GM12892 (cell line): ENCODE measurements at regions not wholly inside any gene's neighbourhood (a gene's known extent, or its start where the extent isn't known, plus 50 kb on each side); places are given as distances from the start of the nearest gene placed in this dataset.

Source experiments
- POLR2A ChIP-seq: IDR thresholded peaks from 2 replicates; pipeline ENCODE4 v1.6.1; 2011; ENCODE audit warnings: low read depth, low read length, control low read depth
- TAF1 ChIP-seq: IDR thresholded peaks from 2 replicates; pipeline ENCODE4 v1.6.1; 2011; ENCODE audit warnings: low read depth, mild to moderate bottlenecking, control low read depth, low read length, borderline replicate concordance

DNA sequence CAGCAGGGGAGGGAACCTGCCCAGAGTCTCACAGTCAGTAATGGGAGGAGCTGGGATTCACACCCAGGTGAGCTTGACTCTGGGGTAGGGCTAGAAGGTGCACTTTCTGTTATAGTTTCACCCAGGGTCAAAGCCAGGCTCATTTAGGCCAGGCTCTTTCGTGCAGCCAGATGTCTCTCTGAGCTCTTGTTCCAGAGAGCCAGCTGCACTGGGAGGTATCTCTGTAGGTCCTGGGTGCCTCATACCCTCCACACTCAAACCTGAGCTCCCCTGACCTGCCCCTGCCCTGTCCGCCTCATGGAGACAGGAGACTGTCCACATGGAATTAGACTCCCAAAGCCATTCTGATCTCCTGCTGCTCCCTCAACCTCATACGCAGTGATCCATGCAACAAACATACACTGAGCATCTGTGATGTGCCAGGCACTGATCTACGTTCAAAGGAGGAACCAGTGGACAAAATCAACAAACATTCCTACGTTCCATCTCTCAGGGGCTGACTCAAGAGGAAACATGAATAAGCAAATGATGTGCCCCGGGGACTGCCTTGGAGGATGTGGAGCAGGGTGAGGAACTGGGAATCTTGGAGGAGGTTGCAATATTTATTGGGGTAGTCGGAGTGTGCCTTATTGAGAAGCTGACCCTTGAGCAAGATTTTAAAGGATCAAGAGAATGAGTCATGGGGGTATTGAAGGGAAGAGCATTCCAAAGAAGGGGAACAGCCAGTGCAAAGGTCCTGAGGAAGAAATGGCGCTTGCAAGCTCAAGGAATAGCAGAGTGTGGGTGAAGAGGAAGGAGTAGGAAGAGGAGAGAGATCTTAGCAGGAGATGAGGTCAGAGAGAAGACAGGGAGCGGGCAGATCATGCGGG, 71.3 kb upstream of the TOX2 start:
- TF ChIP-seq POLR2A: no peak
- TF ChIP-seq TAF1: no peak
